T-helper 22 cell (primary cell): ENCODE measurements at regions not wholly inside any gene's neighbourhood (a gene's known extent, or its start where the extent isn't known, plus 50 kb on each side); places are given as distances from the start of the nearest gene placed in this dataset.

ENCODE experiments used
- DNase-seq: peaks from one replicate; pipeline ENCODE4 v3.0.0-alpha.2; 2020; ENCODE audit warnings: low read depth

- no peak for DNase-seq
Observed at GRCh38 chr7:155202106-155202871, 95.4 kb upstream of the INSIG1 start.

GRCh38 chr7:155203059-155203881 is 94.4 kb upstream of the INSIG1 start:
- DNase-seq: no peak

GRCh38 chr7:155203882-155204691 is 93.6 kb upstream of the INSIG1 start:
- no peak for DNase-seq

- DNase-seq: no peak
Observed at GRCh38 chr7:155204744-155205367, 92.8 kb upstream of the INSIG1 start.

GRCh38 chr7:155205368-155206317 is 92.0 kb upstream of the INSIG1 start:
- DNase-seq: peak; percentile 88

- peak; percentile 70 for DNase-seq
Observed at GRCh38 chr7:155206318-155207020, 91.2 kb upstream of the INSIG1 start.

GRCh38 chr7:155207326-155208002 is 90.2 kb upstream of the INSIG1 start:
- DNase-seq: no peak

GRCh38 chr7:155208681-155209477 is 88.8 kb upstream of the INSIG1 start:
- no peak for DNase-seq

- no peak for DNase-seq
Observed at GRCh38 chr7:155209478-155210319, 88.0 kb upstream of the INSIG1 start.

- DNase-seq: no peak
Observed at GRCh38 chr7:155210356-155210755, 87.3 kb upstream of the INSIG1 start.

- DNase-seq: no peak
Observed at GRCh38 chr7:155211173-155211572, 86.5 kb upstream of the INSIG1 start.

GRCh38 chr7:155211761-155212160 is 85.9 kb upstream of the INSIG1 start:
- no peak for DNase-seq

GRCh38 chr7:155212301-155213015 is 85.2 kb upstream of the INSIG1 start:
- no peak for DNase-seq

GRCh38 chr7:155213385-155213784 is 84.3 kb upstream of the INSIG1 start:
- no peak for DNase-seq

- DNase-seq: no peak
Observed at GRCh38 chr7:155213955-155214740, 83.5 kb upstream of the INSIG1 start.

GRCh38 chr7:155215576-155216325 is 81.9 kb upstream of the INSIG1 start:
- no peak for DNase-seq
